ENCODE measurements at regions not wholly inside any gene's neighbourhood (a gene's known extent, or its start where the extent isn't known, plus 50 kb on each side); places are given as distances from the start of the nearest gene placed in this dataset.

- TF ChIP-seq CTCF (IDR thresholded peaks at IDR 0.05) (no peak), EP300 (IDR thresholded peaks at IDR 0.05) (no peak), POLR2A (IDR thresholded peaks at IDR 0.05; ENCODE audit: low read depth) (no peak)
Measured at GRCh38 chr4:105088110-105088879, 58.4 kb upstream of the TET2 start.

Data from esophagus muscularis mucosa (tissue), 4 donors.